SK-N-SH (cell line): ENCODE measurements at regions not wholly inside any gene's neighbourhood (a gene's known extent, or its start where the extent isn't known, plus 50 kb on each side); places are given as distances from the start of the nearest gene placed in this dataset.

ENCODE experiments used
- CTCF ChIA-PET: fragments of 300-600, 350-600 bp; formaldehyde crosslinking; extraction: SDS; loops from one replicate; lab custom pipeline; 2021; lab: Yijun Ruan, JAX
- POLR2A ChIA-PET: fragments of 350-600 bp; sonication (Branson Sonifier 250); formaldehyde crosslinking; extraction: SDS; loops from one replicate; lab custom pipeline; 2020; ENCODE audit warnings: antibody characterized with exemption, inconsistent platforms; lab: Yijun Ruan, JAX
- DNase-seq: peaks from one replicate; pipeline ENCODE4 v3.0.0; 2012
- H2AFZ ChIP-seq: fragments of 200-600 bp; sonication (generic); 2 replicates; pipeline ENCODE4 v1.8.1; 2016; ENCODE audit warnings: antibody characterized with exemption, mild to moderate bottlenecking, low read depth
- H3F3A ChIP-seq: fragments of 200-600 bp; sonication (generic); replicated peaks from 2 replicates; pipeline ENCODE3; 2016; ENCODE audit warnings: antibody characterized with exemption, mild to moderate bottlenecking; ENCODE audit not compliant: insufficient read depth
- H3K27ac ChIP-seq, 2 experiments: fragments of 200-500 bp in 1 of 2; fragments of 200-600 bp in 1 of 2; sonication (Bioruptor generic) in 1 of 2; sonication (generic), shearing (Covaris generic) in 1 of 2; 2 replicates each; pipeline versions ENCODE4 v1.5.1 to v1.6.1; 2014 to 2016; ENCODE audit warnings: low read depth in 2 of 2, inconsistent platforms in 1 of 2, low read length in 1 of 2, mild to moderate bottlenecking in 1 of 2, mixed read lengths in 1 of 2
- H3K27me3 ChIP-seq: fragments of 200-600 bp; sonication (generic), shearing (Covaris generic); 2 replicates; pipeline ENCODE4 v1.6.1; 2016; ENCODE audit warnings: mixed run types; ENCODE audit not compliant: insufficient read depth
- H3K36me3 ChIP-seq, 2 experiments: fragments of 200-500 bp in 1 of 2; fragments of 200-600 bp in 1 of 2; sonication (Bioruptor generic) in 1 of 2; sonication (generic) in 1 of 2; replicated peaks in 1 of 2; 2 replicates each; pipeline versions ENCODE3 to v1.5.1; 2014 to 2016; ENCODE audit warnings: low read length in 1 of 2, mild to moderate bottlenecking in 1 of 2; ENCODE audit not compliant: insufficient read depth in 2 of 2, control insufficient read depth in 1 of 2
- H3K4me1 ChIP-seq, 2 experiments: fragments of 200-500 bp in 1 of 2; fragments of 200-600 bp in 1 of 2; sonication (Bioruptor generic) in 1 of 2; sonication (generic), shearing (Covaris generic) in 1 of 2; 2 replicates each; pipeline versions ENCODE4 v1.5.1 to v1.6.1; 2014 to 2016; ENCODE audit warnings: low read depth in 1 of 2, low read length in 1 of 2, mixed run types in 1 of 2; ENCODE audit not compliant: insufficient read depth in 2 of 2, control insufficient read depth in 1 of 2
- H3K4me2 ChIP-seq: fragments of 200-600 bp; sonication (generic), shearing (Covaris generic); 2 replicates; pipeline ENCODE4 v1.6.1; 2017; ENCODE audit warnings: mixed run types
- H3K4me3 ChIP-seq, 2 experiments: fragments of 200-500 bp in 1 of 2; fragments of 200-600 bp in 1 of 2; sonication (Bioruptor generic) in 1 of 2; sonication (generic), shearing (Covaris generic) in 1 of 2; 2 replicates each; pipeline versions ENCODE4 v1.5.1 to v1.8.1; 2014 to 2016; ENCODE audit warnings: low read depth in 2 of 2, inconsistent platforms in 1 of 2, low read length in 1 of 2, mild to moderate bottlenecking in 1 of 2, mixed read lengths in 1 of 2, moderate library complexity in 1 of 2
- H3K79me2 ChIP-seq: fragments of 200-600 bp; sonication (generic); 2 replicates; pipeline ENCODE4 v1.8.1; 2017; ENCODE audit warnings: mild to moderate bottlenecking; ENCODE audit not compliant: insufficient read depth
- H3K9ac ChIP-seq: fragments of 200-600 bp; sonication (generic); 2 replicates; pipeline ENCODE4 v1.6.1; 2017; ENCODE audit warnings: mixed run types
- H3K9me2 ChIP-seq: fragments of 200-600 bp; sonication (generic); 2 replicates; pipeline ENCODE4 v1.6.1; 2017; ENCODE audit warnings: mixed run types
- H3K9me3 ChIP-seq: fragments of 200-600 bp; sonication (generic); 2 replicates; pipeline ENCODE4 v1.6.1; 2017; ENCODE audit warnings: mixed run types, mild to moderate bottlenecking, moderate library complexity
- H4K20me1 ChIP-seq: fragments of 200-600 bp; sonication (generic); 2 replicates; pipeline ENCODE4 v1.6.1; 2017; ENCODE audit warnings: mild to moderate bottlenecking, mixed run types; ENCODE audit not compliant: insufficient read depth
- CTCF ChIP-seq: fragments of 200-600 bp; sonication (generic); IDR thresholded peaks from 2 replicates; pipeline ENCODE4 v1.6.1; 2017; ENCODE audit warnings: antibody characterized with exemption, mild to moderate bottlenecking, moderate library complexity
- EP300 ChIP-seq, 2 experiments: IDR thresholded peaks; 2 replicates each; pipeline versions ENCODE4 v1.4.0 to v1.6.1; 2012; ENCODE audit warnings: borderline replicate concordance in 1 of 2, low read depth in 1 of 2, low read length in 1 of 2
- FOSL2 ChIP-seq: IDR thresholded peaks from 2 replicates; pipeline ENCODE4 v1.4.0; 2012; ENCODE audit warnings: low read depth, mild to moderate bottlenecking, moderate library complexity, borderline replicate concordance
- FOXJ3 ChIP-seq: sonication (generic); formaldehyde crosslinking; IDR thresholded peaks from 2 replicates; pipeline ENCODE4 v1.5.1; 2020; ENCODE audit warnings: mild to moderate bottlenecking, missing genetic modification reagents
- FOXM1 ChIP-seq: IDR thresholded peaks from 2 replicates; pipeline ENCODE4 v1.4.0; 2012; ENCODE audit warnings: low read depth, mild to moderate bottlenecking
- GABPA ChIP-seq: IDR thresholded peaks from 2 replicates; pipeline ENCODE4 v1.4.0; 2012; ENCODE audit warnings: low read depth, mild to moderate bottlenecking
- JUND ChIP-seq: IDR thresholded peaks from 2 replicates; pipeline ENCODE4 v1.4.0; 2012
- NFIC ChIP-seq: IDR thresholded peaks from 2 replicates; pipeline ENCODE4 v1.4.0; 2012; ENCODE audit warnings: borderline replicate concordance
- POLR2AphosphoS5 ChIP-seq: IDR thresholded peaks from 2 replicates; pipeline ENCODE4 v1.6.1; 2012; ENCODE audit warnings: low read depth, low read length
- RAD21 ChIP-seq: IDR thresholded peaks from 2 replicates; pipeline ENCODE4 v1.6.1; 2012; ENCODE audit warnings: mild to moderate bottlenecking, low read length
- RCOR1 ChIP-seq: fragments of 150-350 bp; IDR thresholded peaks from 2 replicates; pipeline ENCODE4 v1.6.1; 2017; ENCODE audit warnings: antibody characterized with exemption, low read length
- REST ChIP-seq: IDR thresholded peaks from 2 replicates; pipeline ENCODE4 v1.6.1; 2012; ENCODE audit warnings: mild to moderate bottlenecking, low read depth, low read length, moderate library complexity
- SIN3A ChIP-seq: IDR thresholded peaks from 2 replicates; pipeline ENCODE4 v1.6.1; 2012; ENCODE audit warnings: low read depth, mild to moderate bottlenecking, low read length, moderate library complexity, borderline replicate concordance
- SMC3 ChIP-seq: IDR thresholded peaks from 2 replicates; pipeline ENCODE4 v1.6.1; 2012; ENCODE audit warnings: low read depth, low read length, improper control_type of control experiment
- TAF1 ChIP-seq: IDR thresholded peaks from 2 replicates; pipeline ENCODE4 v1.6.1; 2012; ENCODE audit warnings: low read depth, mild to moderate bottlenecking, low read length, moderate library complexity, borderline replicate concordance
- YY1 ChIP-seq: IDR thresholded peaks from 2 replicates; pipeline ENCODE4 v1.4.0; 2012; ENCODE audit warnings: low read depth, mild to moderate bottlenecking
- WGBS: methylation state at CpG from one replicate; pipeline ENCODE4 v1.1.6; 2017; ENCODE audit warnings: low lambda C conversion rate; 5-methylcytosine and 5-hydroxymethylcytosine counted together

- no peak overlapping the region for H3K27ac ChIP-seq
- no peaks in the 10 kb centered on the region for H3K9me3 ChIP-seq
- no peaks in the 10 kb centered on the region for H3K27me3 ChIP-seq
- no peak for DNase-seq
- no peaks in the 10 kb centered on the region for H3K79me2 ChIP-seq
- TF ChIP-seq FOXJ3 (CRISPR knock-in tag): no peak
- TF ChIP-seq NFIC: no peak
- no peak for TF ChIP-seq SIN3A
- no peak for TF ChIP-seq YY1
- no peak for TF ChIP-seq POLR2AphosphoS5
- TF ChIP-seq CTCF: no peak
- no peak for TF ChIP-seq TAF1
- TF ChIP-seq JUND: no peak
- no peak for TF ChIP-seq FOXM1
- no peak for TF ChIP-seq RAD21
- no peak for TF ChIP-seq RCOR1
- TF ChIP-seq REST: no peak
- no peak for TF ChIP-seq EP300 (IDR thresholded peaks at IDR 0.05; ENCODE audit: borderline replicate concordance in 1 of 2, low read depth in 1 of 2, low read length in 1 of 2)
- no peak for TF ChIP-seq GABPA
- TF ChIP-seq SMC3: no peak
- TF ChIP-seq FOSL2: no peak
- WGBS: 98% methylated on average over 24 of the region's 24 CpGs
- H3K9me2 ChIP-seq: no peaks in the 10 kb centered on the region
- no peak overlapping the region for H3K4me2 ChIP-seq
- peaks cover 0 to 13% of the 10 kb centered on the region in 2 experiments; a peak in 2 of 4 replicates for H3K4me1 ChIP-seq
- H3K9ac ChIP-seq: no peak overlapping the region
- H2AFZ ChIP-seq: no peak overlapping the region
- no peaks in the 10 kb centered on the region for H4K20me1 ChIP-seq
- CTCF ChIA-PET: interaction anchor here (0.8 to 1.2 kb wide), 2 partner anchors 17 to 59 kb away, joined by 3 to 4 read pairs; no protein-coding TSS in a partner anchor
- POLR2A ChIA-PET: no interaction called here
- H3K36me3 ChIP-seq: no peaks in the 10 kb centered on the region
- H3K4me3 ChIP-seq: no peak overlapping the region
- peaks cover 3% of the 10 kb centered on the region for H3F3A ChIP-seq
Observed at GRCh38 chr5:124808842-124809268, 62.4 kb upstream of the ZNF608 start.
